PC-9 (cell line): ENCODE measurements at regions not wholly inside any gene's neighbourhood (a gene's known extent, or its start where the extent isn't known, plus 50 kb on each side); places are given as distances from the start of the nearest gene placed in this dataset.

Source experiments
- BruUV-seq: library from RNA; stranded (reverse); fragments of 400-500 nt; replicated peaks from 2 replicates; lab custom pipeline; 2021; lab: Mats Ljungman, UMichigan
- CTCF ChIA-PET: fragments of 300-600 bp; sonication (Branson Sonifier 250); formaldehyde crosslinking; loops from one replicate; lab custom pipeline; 2022; ENCODE audit warnings: antibody characterized with exemption; lab: Charles Lee
- POLR2A ChIA-PET: fragments of 300-600 bp; sonication (Branson Sonifier 250); formaldehyde crosslinking; loops from one replicate; lab custom pipeline; 2022; ENCODE audit warnings: antibody characterized with exemption; ENCODE audit not compliant: unreplicated experiment; lab: Charles Lee
- DNase-seq, 2 experiments: peaks; one replicate each; pipeline versions ENCODE4 v3.0.0 to v3.0.0-alpha.2; 2015 to 2022; ENCODE audit warnings: mixed read lengths in 1 of 2
- H2AFZ ChIP-seq: fragments of 200-600 bp; sonication (generic); 2 replicates; pipeline ENCODE4 v1.8.1; 2017; ENCODE audit warnings: antibody characterized with exemption
- H3F3A ChIP-seq: fragments of 200-600 bp; sonication (generic); 2 replicates; pipeline ENCODE4 v1.8.1; 2017; ENCODE audit warnings: antibody characterized with exemption, mild to moderate bottlenecking, low read depth; ENCODE audit not compliant: insufficient read depth
- H3K27ac ChIP-seq: fragments of 200-600 bp; sonication (generic); 2 replicates; pipeline ENCODE4 v1.6.1; 2016; ENCODE audit warnings: mixed run types
- H3K27me3 ChIP-seq: fragments of 200-600 bp; sonication (generic); 2 replicates; pipeline ENCODE4 v1.6.1; 2016; ENCODE audit warnings: low read depth, mixed run types; ENCODE audit not compliant: insufficient read depth
- H3K36me3 ChIP-seq: fragments of 200-600 bp; sonication (generic); 2 replicates; pipeline ENCODE4 v1.6.1; 2016; ENCODE audit warnings: low read depth, mixed run types
- H3K4me1 ChIP-seq: fragments of 200-600 bp; sonication (generic); replicated peaks from 2 replicates; pipeline ENCODE4 v1.6.1; 2016; ENCODE audit warnings: mixed run types; ENCODE audit not compliant: insufficient read depth
- H3K4me2 ChIP-seq: fragments of 200-600 bp; sonication (generic); 2 replicates; pipeline ENCODE4 v1.6.1; 2017; ENCODE audit warnings: mixed run types
- H3K4me3 ChIP-seq: fragments of 200-600 bp; sonication (generic); 2 replicates; pipeline ENCODE4 v1.6.1; 2016; ENCODE audit warnings: mixed run types
- H3K79me2 ChIP-seq: fragments of 200-600 bp; sonication (generic); 2 replicates; pipeline ENCODE4 v1.6.1; 2017; ENCODE audit warnings: low read depth, mixed run types
- H3K9me2 ChIP-seq: fragments of 200-600 bp; sonication (generic); 2 replicates; pipeline ENCODE4 v1.8.1; 2017; ENCODE audit warnings: mild to moderate bottlenecking; ENCODE audit not compliant: insufficient read depth
- H3K9me3 ChIP-seq: fragments of 200-600 bp; sonication (generic); 2 replicates; pipeline ENCODE4 v1.8.1; 2016; ENCODE audit warnings: low read depth; ENCODE audit not compliant: insufficient read depth
- H4K20me1 ChIP-seq: fragments of 200-600 bp; sonication (generic); 2 replicates; pipeline ENCODE4 v1.8.1; 2017; ENCODE audit not compliant: insufficient read depth
- CTCF ChIP-seq: fragments of 200-600 bp; sonication (generic); conservative IDR thresholded peaks from 2 replicates; pipeline ENCODE4 v1.6.1; 2017; ENCODE audit warnings: mixed run types, antibody characterized with exemption, mild to moderate bottlenecking, moderate library complexity
- EZH2 ChIP-seq: fragments of 200-600 bp; sonication (generic); IDR thresholded peaks from 2 replicates; pipeline ENCODE4 v1.8.0; 2017; ENCODE audit warnings: antibody characterized with exemption, low read depth
- intact Hi-C: fragments of 100-400 bp; cut with micrococcal nuclease; formaldehyde crosslinking; loops from one replicate; pipeline ENCODE4 v1.10.0; 2022; ENCODE audit not compliant: unreplicated experiment

- H3K4me1 ChIP-seq, result 0 out of 2 replicates have a peak, but pooled peaks cover under 1% of the 10 kb centered on the region
Measured at GRCh38 chr3:139758654-139759291, 81.0 kb upstream of the NMNAT3 start.

GRCh38 chr3:139757448-139758030, 79.8 kb upstream of the NMNAT3 start:
- no peak overlapping the region for H3K27ac ChIP-seq
- 0 out of 2 replicates have a peak, but pooled peaks cover 2% of the 10 kb centered on the region for H3K9me3 ChIP-seq
- TF ChIP-seq EZH2, result no peak
- no peak for TF ChIP-seq CTCF
- BruUV-seq, result no TSS peak
- H3K4me3 ChIP-seq, result no peak overlapping the region
- H3K4me1 ChIP-seq, result no peaks in the 10 kb centered on the region
- intact Hi-C loops, result no loop called here
- no peak overlapping the region for H3K4me2 ChIP-seq
- H3K36me3 ChIP-seq, result no peaks in the 10 kb centered on the region
- POLR2A ChIA-PET, result no interaction called here
- H3F3A ChIP-seq, result no peaks in the 10 kb centered on the region
- CTCF ChIA-PET, result no interaction called here
- H3K27me3 ChIP-seq, result no peaks in the 10 kb centered on the region
- H2AFZ ChIP-seq, result no peak overlapping the region
- no peaks in the 10 kb centered on the region for H4K20me1 ChIP-seq
- no peaks in the 10 kb centered on the region for H3K79me2 ChIP-seq
- DNase-seq, result no peak
- no peaks in the 10 kb centered on the region for H3K9me2 ChIP-seq

More at GRCh38 chr3:139758654-139759291, 81.0 kb upstream of the NMNAT3 start:
- BruUV-seq, result no TSS peak
- TF ChIP-seq CTCF, result no peak
- TF ChIP-seq EZH2, result no peak
- H3K9me2 ChIP-seq, result no peaks in the 10 kb centered on the region
- H3K4me2 ChIP-seq, result no peak overlapping the region
- no peak overlapping the region for H3K4me3 ChIP-seq
- DNase-seq, result no peak
- H4K20me1 ChIP-seq, result no peaks in the 10 kb centered on the region
- CTCF ChIA-PET, result no interaction called here
- H3K27me3 ChIP-seq, result no peaks in the 10 kb centered on the region
- H3K9me3 ChIP-seq, result no peaks in the 10 kb centered on the region
- H3K79me2 ChIP-seq, result no peaks in the 10 kb centered on the region
- H2AFZ ChIP-seq, result no peak overlapping the region
- no peak overlapping the region for H3K27ac ChIP-seq
- no peaks in the 10 kb centered on the region for H3F3A ChIP-seq
- POLR2A ChIA-PET, result no interaction called here
- no peaks in the 10 kb centered on the region for H3K36me3 ChIP-seq
- intact Hi-C loops, result no loop called here

DNA sequence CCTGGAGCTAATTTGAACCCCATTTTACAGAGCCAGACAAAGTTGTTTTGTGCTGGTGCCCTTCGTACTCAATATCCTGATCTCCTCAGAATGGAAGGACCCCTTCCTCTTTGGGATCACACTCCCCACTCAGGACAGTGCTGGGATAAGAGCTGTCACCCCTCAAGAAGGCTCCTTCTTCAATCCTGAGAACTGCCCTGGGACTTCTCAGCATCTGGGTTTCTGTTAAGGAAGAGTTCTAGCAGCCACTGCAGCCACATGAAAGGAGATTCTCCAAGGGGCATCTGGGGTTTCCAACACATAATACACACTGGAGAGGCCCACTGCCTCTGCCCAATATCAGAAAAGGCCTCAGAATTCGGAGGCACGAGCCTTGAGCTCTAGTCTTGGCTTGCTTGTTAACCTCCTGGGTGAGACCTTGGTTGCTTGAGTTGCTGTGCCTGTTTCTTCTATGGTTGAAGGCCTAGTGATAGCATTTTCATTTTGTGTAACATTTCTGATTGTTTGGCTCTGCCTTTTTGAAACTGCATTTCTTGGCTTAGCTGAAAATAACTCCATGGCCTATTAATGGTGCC, 78.8 kb upstream of the NMNAT3 start:
- no peak overlapping the region for H3K4me3 ChIP-seq
- H3K36me3 ChIP-seq, result no peaks in the 10 kb centered on the region
- H3K27me3 ChIP-seq, result no peaks in the 10 kb centered on the region
- no peaks in the 10 kb centered on the region for H4K20me1 ChIP-seq
- POLR2A ChIA-PET, result no interaction called here
- no TSS peak for BruUV-seq
- no peaks in the 10 kb centered on the region for H3K79me2 ChIP-seq
- H3K4me1 ChIP-seq, result no peaks in the 10 kb centered on the region
- no peaks in the 10 kb centered on the region for H3F3A ChIP-seq
- H3K9me3 ChIP-seq, result 0 out of 2 replicates have a peak, but pooled peaks cover 2% of the 10 kb centered on the region
- no peak overlapping the region for H3K27ac ChIP-seq
- intact Hi-C loops, result no loop called here
- no peak overlapping the region for H2AFZ ChIP-seq
- H3K4me2 ChIP-seq, result no peak overlapping the region
- CTCF ChIA-PET, result no interaction called here
- no peak for DNase-seq
- no peaks in the 10 kb centered on the region for H3K9me2 ChIP-seq
- TF ChIP-seq EZH2 (no peak), CTCF (no peak)
